Activated CD4-positive, alpha-beta T cell treated with anti-CD3 and anti-CD28 coated beads, Interleukin-2, amount 10 ng/mL, durations not matched to agents 7 days and 5 days (primary cell): ENCODE measurements at regions not wholly inside any gene's neighbourhood (a gene's known extent, or its start where the extent isn't known, plus 50 kb on each side); places are given as distances from the start of the nearest gene placed in this dataset.

Experiments
- CTCF ChIA-PET: fragments of 350-600 bp; sonication (Branson Sonifier 250); formaldehyde crosslinking; loops from one replicate; lab custom pipeline; 2021; ENCODE audit warnings: antibody characterized with exemption; lab: Charles Lee
- POLR2A ChIA-PET: fragments of 350-600 bp; sonication (Branson Sonifier 250); formaldehyde crosslinking; loops from one replicate; lab custom pipeline; 2021; ENCODE audit warnings: antibody characterized with exemption; lab: Charles Lee
- DNase-seq: peaks from one replicate; pipeline ENCODE4 v3.0.0-alpha.2; 2020
- H3K27ac Mint-ChIP-seq: one replicate; pipeline ENCODE4 v1.8.0; 2021; ENCODE audit warnings: mild to moderate bottlenecking, moderate library complexity, mixed read lengths
- H3K27me3 Mint-ChIP-seq: one replicate; pipeline ENCODE4 v1.8.0; 2021; ENCODE audit warnings: mixed read lengths
- H3K36me3 Mint-ChIP-seq: one replicate; pipeline ENCODE4 v1.8.0; 2021; ENCODE audit warnings: low read depth, mixed read lengths
- H3K4me1 Mint-ChIP-seq: one replicate; pipeline ENCODE4 v1.8.0; 2021; ENCODE audit warnings: mixed read lengths
- H3K4me3 Mint-ChIP-seq: one replicate; pipeline ENCODE4 v1.8.0; 2021; ENCODE audit warnings: mild to moderate bottlenecking, moderate library complexity, mixed read lengths
- H3K9me3 Mint-ChIP-seq: one replicate; pipeline ENCODE4 v1.8.0; 2021; ENCODE audit warnings: mixed read lengths

GRCh38 chr4:155602351-155603140 is 64.1 kb upstream of the GUCY1A1 start:
- Mint-ChIP-seq H3K36me3 (no peaks in the 10 kb centered on the region), H3K4me1 (peaks cover 4% of the 10 kb centered on the region), H3K27ac (no peak overlapping the region), H3K9me3 (no peaks in the 10 kb centered on the region), H3K27me3 (peaks cover 6% of the 10 kb centered on the region), H3K4me3 (no peak overlapping the region)
- CTCF ChIA-PET, result interaction anchor here (1.4 kb wide), 1 partner anchor 8 kb away, joined by 3 read pairs; no protein-coding TSS in a partner anchor
- DNase-seq, result no peak
- POLR2A ChIA-PET, result no interaction called here

- Mint-ChIP-seq H3K9me3 (no peaks in the 10 kb centered on the region), H3K4me3 (no peak overlapping the region), H3K36me3 (no peaks in the 10 kb centered on the region), H3K27ac (no peak overlapping the region), H3K4me1 (peaks cover 4% of the 10 kb centered on the region), H3K27me3 (peaks cover 10% of the 10 kb centered on the region)
- no peak for DNase-seq
- ChIA-PET POLR2A (no interaction called here), CTCF (no interaction called here)
Measured at GRCh38 chr4:155600244-155600643, 66.4 kb upstream of the GUCY1A1 start.

DNA sequence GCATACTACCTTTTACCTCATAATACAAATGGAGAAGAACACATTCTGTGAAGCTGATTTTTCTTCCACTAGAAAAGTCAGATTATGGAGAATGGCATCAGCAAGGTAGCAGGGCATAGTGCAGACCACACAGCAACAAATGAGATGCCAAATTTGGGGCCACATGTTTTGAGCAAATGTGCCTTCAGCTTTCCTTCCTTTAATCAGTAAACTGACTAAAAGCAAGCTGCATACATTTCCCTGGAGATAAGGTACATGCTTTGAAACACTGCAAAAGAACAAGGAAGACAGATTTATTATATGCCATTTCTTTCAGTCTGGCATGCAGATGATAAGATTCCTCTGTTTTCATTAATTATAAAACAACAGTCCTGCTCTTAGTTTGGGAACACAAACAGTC is 67.1 kb upstream of the GUCY1A1 start:
- DNase-seq, result no peak
- no peak overlapping the region for H3K4me3 Mint-ChIP-seq
- H3K9me3 Mint-ChIP-seq, result no peaks in the 10 kb centered on the region
- ChIA-PET POLR2A (no interaction called here), CTCF (no interaction called here)
- peaks cover 10% of the 10 kb centered on the region for H3K27me3 Mint-ChIP-seq
- H3K36me3 Mint-ChIP-seq, result no peaks in the 10 kb centered on the region
- H3K4me1 Mint-ChIP-seq, result peaks cover 4% of the 10 kb centered on the region
- H3K27ac Mint-ChIP-seq, result no peak overlapping the region

- H3K4me1 Mint-ChIP-seq, result peaks cover 4% of the 10 kb centered on the region
- POLR2A ChIA-PET, result no interaction called here
- no peaks in the 10 kb centered on the region for H3K36me3 Mint-ChIP-seq
- H3K27ac Mint-ChIP-seq, result no peak overlapping the region
- DNase-seq, result no peak
- H3K27me3 Mint-ChIP-seq, result peaks cover 8% of the 10 kb centered on the region
- CTCF ChIA-PET, result no interaction called here
- no peaks in the 10 kb centered on the region for H3K9me3 Mint-ChIP-seq
- H3K4me3 Mint-ChIP-seq, result no peak overlapping the region
Measured at GRCh38 chr4:155599085-155599484, 67.6 kb upstream of the GUCY1A1 start.

GRCh38 chr4:155597933-155598451 is 68.7 kb upstream of the GUCY1A1 start:
- no peak overlapping the region for H3K27ac Mint-ChIP-seq
- H3K4me3 Mint-ChIP-seq, result no peak overlapping the region
- ChIA-PET POLR2A (no interaction called here), CTCF (no interaction called here)
- DNase-seq, result no peak
- H3K9me3 Mint-ChIP-seq, result no peaks in the 10 kb centered on the region
- peaks cover 8% of the 10 kb centered on the region for H3K27me3 Mint-ChIP-seq
- H3K4me1 Mint-ChIP-seq, result peaks cover 3% of the 10 kb centered on the region
- no peaks in the 10 kb centered on the region for H3K36me3 Mint-ChIP-seq

DNA sequence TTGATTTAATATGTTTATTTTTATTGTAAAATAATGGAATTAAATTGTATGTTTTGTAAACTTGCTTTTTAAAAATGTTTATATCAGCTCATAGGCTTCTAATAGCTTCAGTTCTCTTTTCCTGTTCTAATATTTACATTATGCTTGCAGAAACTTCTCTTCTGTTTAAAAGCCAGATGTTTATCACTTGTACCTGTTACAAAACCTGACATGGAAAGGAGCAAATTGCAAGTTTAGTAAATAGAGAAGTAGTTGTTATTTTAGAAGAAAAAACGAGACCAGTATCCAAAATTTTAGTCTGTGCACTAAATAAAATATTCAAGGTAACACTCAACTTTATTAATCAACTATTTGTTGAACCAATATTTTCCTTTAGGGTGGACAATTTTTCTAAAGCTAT is 69.4 kb upstream of the GUCY1A1 start:
- H3K4me1 Mint-ChIP-seq, result no peaks in the 10 kb centered on the region
- no peak for DNase-seq
- no peaks in the 10 kb centered on the region for H3K36me3 Mint-ChIP-seq
- H3K27me3 Mint-ChIP-seq, result peaks cover 8% of the 10 kb centered on the region
- H3K4me3 Mint-ChIP-seq, result no peak overlapping the region
- no peaks in the 10 kb centered on the region for H3K9me3 Mint-ChIP-seq
- no peak overlapping the region for H3K27ac Mint-ChIP-seq
- ChIA-PET CTCF (no interaction called here), POLR2A (no interaction called here)

GRCh38 chr4:155593793-155594192 is 72.9 kb upstream of the GUCY1A1 start:
- POLR2A ChIA-PET, result no interaction called here
- no peak overlapping the region for H3K27ac Mint-ChIP-seq

GRCh38 chr4:155592938-155593297 is 73.7 kb upstream of the GUCY1A1 start:
- DNase-seq, result no peak
- Mint-ChIP-seq H3K27me3 (peaks cover 7% of the 10 kb centered on the region), H3K9me3 (no peaks in the 10 kb centered on the region), H3K27ac (no peak overlapping the region), H3K36me3 (no peaks in the 10 kb centered on the region), H3K4me3 (no peak overlapping the region), H3K4me1 (no peaks in the 10 kb centered on the region)
- ChIA-PET CTCF (interaction anchor here (0.6 kb wide), 1 partner anchor 38 kb away, joined by 3 read pairs; no protein-coding TSS in a partner anchor), POLR2A (no interaction called here)

More at GRCh38 chr4:155593793-155594192, 72.9 kb upstream of the GUCY1A1 start:
- H3K27me3 Mint-ChIP-seq, result peaks cover 7% of the 10 kb centered on the region
- H3K4me3 Mint-ChIP-seq, result no peak overlapping the region
- CTCF ChIA-PET, result interaction anchor here (0.8 kb wide), 1 partner anchor 9 kb away, joined by 3 read pairs; no protein-coding TSS in a partner anchor
- H3K36me3 Mint-ChIP-seq, result no peaks in the 10 kb centered on the region
- no peaks in the 10 kb centered on the region for H3K4me1 Mint-ChIP-seq
- H3K9me3 Mint-ChIP-seq, result no peaks in the 10 kb centered on the region
- DNase-seq, result no peak

DNA sequence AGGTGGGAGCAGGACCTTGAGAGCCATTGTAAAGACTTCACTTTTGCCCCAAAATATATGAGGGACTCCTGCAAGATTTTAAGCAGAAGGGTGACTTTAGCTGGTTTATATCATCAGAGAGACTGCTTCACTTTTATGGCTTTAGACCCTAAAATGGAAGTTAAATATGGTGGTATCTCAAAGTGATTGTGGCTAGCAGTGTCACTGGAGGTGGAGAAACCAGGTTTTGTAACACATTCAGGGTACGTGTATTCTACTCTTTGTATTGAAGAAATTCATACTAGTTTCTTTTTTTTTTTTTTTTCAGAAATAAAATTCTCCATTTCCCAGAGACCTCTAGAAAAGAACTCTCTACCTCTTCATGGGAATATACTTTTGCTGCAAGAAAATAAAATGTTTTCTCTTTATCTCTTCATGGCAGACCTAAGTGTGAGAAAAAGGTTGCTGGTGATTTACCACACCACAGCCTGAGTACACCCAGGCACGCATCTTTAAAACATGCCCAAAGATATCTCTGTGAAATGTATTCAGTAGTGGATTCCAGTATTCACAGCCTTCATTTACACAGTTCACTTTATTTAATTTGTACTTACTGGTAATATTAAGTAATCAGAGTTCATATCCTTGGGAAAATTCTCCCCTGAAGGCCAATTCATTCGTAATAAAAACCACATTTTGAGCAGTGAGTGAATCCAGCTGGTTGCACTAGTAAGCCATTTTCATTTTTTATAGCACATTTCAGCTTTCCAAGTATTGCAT is 74.3 kb upstream of the GUCY1A1 start:
- POLR2A ChIA-PET, result no interaction called here
- Mint-ChIP-seq H3K36me3 (no peaks in the 10 kb centered on the region), H3K4me3 (no peak overlapping the region), H3K27me3 (peaks cover 7% of the 10 kb centered on the region), H3K27ac (no peak overlapping the region), H3K9me3 (no peaks in the 10 kb centered on the region), H3K4me1 (no peaks in the 10 kb centered on the region)
- no peak for DNase-seq
- CTCF ChIA-PET, result interaction anchor here (0.6 kb wide), 1 partner anchor 38 kb away, joined by 3 read pairs; no protein-coding TSS in a partner anchor

DNA sequence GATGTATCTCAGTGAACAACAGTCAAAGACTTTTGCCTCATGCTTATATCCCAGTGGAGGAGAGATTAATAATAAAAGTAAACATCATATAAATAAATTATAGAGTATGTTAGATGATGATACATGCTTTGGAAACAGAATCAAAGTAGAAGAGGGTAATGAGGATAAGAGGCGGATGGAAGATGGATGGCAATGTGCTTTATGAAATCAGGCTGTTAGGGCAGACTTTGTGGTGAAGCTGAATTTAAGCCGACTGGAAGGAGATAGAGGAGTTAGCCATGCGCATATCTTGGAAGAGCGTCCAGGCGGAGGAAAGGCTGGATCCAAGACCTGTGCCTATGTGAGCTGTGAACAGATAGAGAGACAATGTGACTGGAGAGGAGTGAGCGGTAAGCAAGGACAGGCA is 74.9 kb upstream of the GUCY1A1 start:
- ChIA-PET POLR2A (no interaction called here), CTCF (no interaction called here)
- H3K4me3 Mint-ChIP-seq, result no peak overlapping the region
- no peak for DNase-seq
- peaks cover 7% of the 10 kb centered on the region for H3K27me3 Mint-ChIP-seq
- no peaks in the 10 kb centered on the region for H3K9me3 Mint-ChIP-seq
- no peaks in the 10 kb centered on the region for H3K4me1 Mint-ChIP-seq
- H3K27ac Mint-ChIP-seq, result no peak overlapping the region
- H3K36me3 Mint-ChIP-seq, result no peaks in the 10 kb centered on the region

DNA sequence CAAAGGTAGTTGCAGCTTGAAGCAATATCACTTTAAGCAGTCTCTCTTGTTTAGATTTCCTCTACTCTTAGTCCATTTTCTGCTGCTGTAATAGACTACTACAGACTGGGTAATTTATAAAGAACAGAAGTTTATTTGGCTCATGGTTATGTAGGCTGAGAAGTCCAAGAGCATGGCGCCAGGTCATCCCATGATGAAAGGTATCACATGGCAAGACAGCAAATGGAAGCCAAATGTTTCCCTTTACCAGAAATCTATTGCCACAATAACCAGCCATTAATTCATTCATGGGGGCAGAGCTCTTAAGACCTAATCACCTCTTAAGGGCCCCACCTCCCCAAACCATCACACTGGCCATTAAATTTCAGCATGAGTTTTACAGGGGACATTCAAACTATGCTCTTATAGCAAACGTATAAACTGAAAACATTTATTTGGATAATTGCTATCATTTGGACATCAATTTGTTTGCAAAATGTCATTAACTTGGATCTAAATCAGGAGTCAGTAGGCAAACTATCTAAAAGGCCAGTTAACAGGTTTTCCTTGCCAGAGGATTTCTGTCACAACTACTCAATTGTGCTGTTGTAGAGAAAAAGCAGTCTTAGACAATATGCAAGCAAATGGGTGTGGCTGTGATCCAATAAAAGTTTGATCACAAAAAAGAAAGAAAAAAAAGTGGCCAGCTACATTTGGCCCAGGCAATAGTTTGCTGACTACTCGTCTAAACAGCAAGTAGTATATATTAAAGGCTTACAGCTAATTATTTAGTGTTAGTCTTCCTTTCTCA is 75.7 kb upstream of the GUCY1A1 start:
- H3K9me3 Mint-ChIP-seq, result no peaks in the 10 kb centered on the region
- ChIA-PET CTCF (no interaction called here), POLR2A (no interaction called here)

DNA sequence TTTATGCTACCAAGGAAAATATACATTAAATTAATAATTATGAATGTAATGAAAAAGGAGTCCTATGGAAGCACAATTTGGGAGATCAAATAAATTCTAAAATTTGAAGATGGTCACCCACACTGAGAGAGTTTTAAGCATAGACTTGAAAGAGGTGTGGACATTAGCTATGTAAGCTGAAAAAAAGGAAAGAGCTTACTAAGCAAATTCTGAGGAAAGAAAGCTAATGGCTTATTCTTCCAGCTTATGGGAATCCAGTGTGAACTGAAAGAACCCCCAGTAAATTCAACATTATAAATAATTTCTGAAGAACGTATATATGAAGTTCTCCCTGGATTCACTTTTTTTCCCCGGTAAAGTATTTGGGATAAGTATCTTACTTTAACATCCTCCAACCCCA is 78.2 kb upstream of the GUCY1A1 start:
- no peaks in the 10 kb centered on the region for H3K9me3 Mint-ChIP-seq
- peaks cover 4% of the 10 kb centered on the region for H3K4me1 Mint-ChIP-seq
- H3K36me3 Mint-ChIP-seq, result no peaks in the 10 kb centered on the region
- no peak for DNase-seq
- no peak overlapping the region for H3K4me3 Mint-ChIP-seq
- CTCF ChIA-PET, result no interaction called here
- POLR2A ChIA-PET, result no interaction called here
- peaks cover 3% of the 10 kb centered on the region for H3K27me3 Mint-ChIP-seq
- H3K27ac Mint-ChIP-seq, result no peak overlapping the region

More for the DNA sequence above, 75.7 kb upstream of the GUCY1A1 start:
- no peak for DNase-seq
- H3K4me3 Mint-ChIP-seq, result no peak overlapping the region
- H3K4me1 Mint-ChIP-seq, result no peaks in the 10 kb centered on the region
- no peak overlapping the region for H3K27ac Mint-ChIP-seq
- H3K36me3 Mint-ChIP-seq, result no peaks in the 10 kb centered on the region
- peaks cover 4% of the 10 kb centered on the region for H3K27me3 Mint-ChIP-seq
